GM23338 (cell line): ENCODE measurements at regions not wholly inside any gene's neighbourhood (a gene's known extent, or its start where the extent isn't known, plus 50 kb on each side); places are given as distances from the start of the nearest gene placed in this dataset.

ENCODE experiments used
- ATAC-seq: fragments of 200-7000 bp; cut with Tn5 transposase; 3 replicates; pipeline ENCODE4 v1.9.1; 2020
- DNase-seq: peaks from one replicate; pipeline ENCODE4 v3.0.0-alpha.2; 2015; ENCODE audit warnings: low spot score
- H2AFZ ChIP-seq: fragments of 200-600 bp; sonication (generic); 2 replicates; pipeline ENCODE4 v1.8.0; 2016; ENCODE audit warnings: antibody characterized with exemption, mild to moderate bottlenecking, moderate library complexity
- H3F3A ChIP-seq: fragments of 200-600 bp; sonication (generic); replicated peaks from 2 replicates; pipeline ENCODE4 v1.8.0; 2017; ENCODE audit warnings: antibody characterized with exemption, mixed run types, low read depth
- H3K27ac ChIP-seq: fragments of 200-600 bp; sonication (generic); 2 replicates; pipeline ENCODE4 v1.6.1; 2016; ENCODE audit warnings: low read depth
- H3K27me3 ChIP-seq: fragments of 200-600 bp; sonication (generic); 2 replicates; pipeline ENCODE4 v1.8.0; 2016; ENCODE audit warnings: mild to moderate bottlenecking, mixed run types, moderate library complexity; ENCODE audit not compliant: insufficient read depth
- H3K36me3 ChIP-seq: fragments of 200-600 bp; sonication (generic); 2 replicates; pipeline ENCODE4 v1.8.0; 2016; ENCODE audit warnings: mild to moderate bottlenecking; ENCODE audit not compliant: insufficient read depth
- H3K4me1 ChIP-seq: fragments of 200-600 bp; sonication (generic); 2 replicates; pipeline ENCODE4 v1.8.0; 2016; ENCODE audit warnings: mild to moderate bottlenecking, moderate library complexity; ENCODE audit not compliant: insufficient read depth
- H3K4me2 ChIP-seq: fragments of 200-600 bp; sonication (generic); 2 replicates; pipeline ENCODE4 v1.7.1; 2017; ENCODE audit warnings: mixed run types
- H3K4me3 ChIP-seq: fragments of 200-600 bp; sonication (generic); 2 replicates; pipeline ENCODE4 v1.6.1; 2016; ENCODE audit warnings: mixed run types
- H3K79me2 ChIP-seq: fragments of 200-600 bp; sonication (generic); replicated peaks from 2 replicates; pipeline ENCODE4 v1.8.0; 2017; ENCODE audit warnings: mild to moderate bottlenecking; ENCODE audit not compliant: insufficient read depth
- H3K9me2 ChIP-seq: fragments of 200-600 bp; sonication (generic); 2 replicates; pipeline ENCODE4 v1.8.0; 2017; ENCODE audit not compliant: insufficient read depth
- H4K20me1 ChIP-seq: fragments of 200-600 bp; sonication (generic); replicated peaks from 2 replicates; pipeline ENCODE4 v1.8.0; 2017; ENCODE audit warnings: mild to moderate bottlenecking; ENCODE audit not compliant: insufficient read depth
- H3K27ac Mint-ChIP-seq: 2 replicates; pipeline ENCODE4 v1.8.0; 2020; ENCODE audit warnings: inconsistent platforms, mild to moderate bottlenecking, moderate library complexity, mixed read lengths
- H3K27me3 Mint-ChIP-seq: 3 replicates; pipeline ENCODE4 v1.8.0; 2022; ENCODE audit warnings: low read depth, mild to moderate bottlenecking, moderate library complexity, mixed read lengths, inconsistent platforms; ENCODE audit not compliant: insufficient read depth, poor library complexity
- H3K36me3 Mint-ChIP-seq: 3 replicates; pipeline ENCODE4 v1.8.0; 2021; ENCODE audit warnings: low read depth, mild to moderate bottlenecking, inconsistent platforms, moderate library complexity, mixed read lengths
- H3K4me1 Mint-ChIP-seq: 3 replicates; pipeline ENCODE4 v1.8.0; 2020; ENCODE audit warnings: mild to moderate bottlenecking, inconsistent platforms, mixed read lengths
- H3K4me3 Mint-ChIP-seq: 3 replicates; pipeline ENCODE4 v1.8.0; 2021; ENCODE audit warnings: moderate library complexity, mild to moderate bottlenecking, inconsistent platforms, mixed read lengths
- H3K9me3 Mint-ChIP-seq: 3 replicates; pipeline ENCODE4 v1.8.0; 2020; ENCODE audit warnings: moderate library complexity, mild to moderate bottlenecking, inconsistent platforms, mixed read lengths
- CREB1 ChIP-seq: fragments of 250-450 bp; sonication (Bioruptor Pico); IDR thresholded peaks from 2 replicates; pipeline ENCODE4 v1.5.0; 2020; ENCODE audit warnings: low read depth, mild to moderate bottlenecking, moderate library complexity
- EZH2 ChIP-seq: fragments of 200-600 bp; sonication (generic); IDR thresholded peaks from one replicate; pipeline ENCODE4 v1.8.0; 2017; ENCODE audit warnings: antibody characterized with exemption, mild to moderate bottlenecking, low read depth; ENCODE audit not compliant: unreplicated experiment
- EZH2phosphoT487 ChIP-seq: fragments of 200-600 bp; sonication (generic); IDR thresholded peaks from one replicate; pipeline ENCODE4 v1.8.1; 2018; ENCODE audit warnings: antibody characterized with exemption; ENCODE audit not compliant: unreplicated experiment
- JUNB ChIP-seq: IDR thresholded peaks from one replicate; pipeline ENCODE4 v1.6.1; 2016; ENCODE audit warnings: antibody characterized with exemption; ENCODE audit not compliant: unreplicated experiment
- NANOG ChIP-seq: IDR thresholded peaks from 2 replicates; pipeline ENCODE4 v1.6.1; 2016; ENCODE audit warnings: antibody characterized with exemption, borderline replicate concordance
- POLR2AphosphoS5 ChIP-seq: IDR thresholded peaks from 2 replicates; pipeline ENCODE4 v1.6.1; 2016; ENCODE audit warnings: antibody characterized with exemption, low read depth
- ZNF114 ChIP-seq: fragments of 250-450 bp; sonication (Bioruptor Pico); IDR thresholded peaks from 2 replicates; pipeline ENCODE4 v1.5.0; 2020; ENCODE audit warnings: mild to moderate bottlenecking, moderate library complexity
- ZNF331 ChIP-seq: fragments of 250-450 bp; sonication (Bioruptor Pico); IDR thresholded peaks from 2 replicates; pipeline ENCODE4 v1.5.0; 2020; ENCODE audit warnings: low read depth, mild to moderate bottlenecking, moderate library complexity
- TF ChIP-seq, protein P1 (sequence below): fragments of 250-450 bp; sonication (Bioruptor Pico); IDR thresholded peaks from 2 replicates; pipeline ENCODE4 v1.5.0; 2020; ENCODE audit warnings: mild to moderate bottlenecking, moderate library complexity
- TF ChIP-seq, protein P2 (sequence below): IDR thresholded peaks from 2 replicates; pipeline ENCODE4 v1.6.1; 2016; ENCODE audit warnings: antibody characterized with exemption

DNA sequence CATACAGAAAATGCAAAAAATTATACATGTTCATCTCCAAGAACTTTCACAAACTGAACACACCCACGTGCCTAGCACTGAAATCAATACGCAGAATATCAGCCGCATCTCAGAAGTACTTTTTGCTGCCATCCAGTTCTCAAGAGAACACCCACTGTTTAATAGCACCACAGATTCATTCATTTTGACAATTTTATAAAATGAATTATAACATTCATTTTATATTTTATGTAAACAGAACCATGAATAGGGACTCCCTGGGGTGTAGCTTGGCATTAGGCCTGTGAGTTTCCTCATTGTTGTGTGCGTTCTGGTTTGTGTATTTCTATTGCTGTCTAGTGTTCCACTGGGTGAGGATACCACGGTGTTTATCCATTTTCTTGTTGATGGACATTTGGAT, 77.3 kb upstream of the PIP4K2A start:
- no peak for ATAC-seq
- H3K27ac Mint-ChIP-seq, result no peak overlapping the region

DNA sequence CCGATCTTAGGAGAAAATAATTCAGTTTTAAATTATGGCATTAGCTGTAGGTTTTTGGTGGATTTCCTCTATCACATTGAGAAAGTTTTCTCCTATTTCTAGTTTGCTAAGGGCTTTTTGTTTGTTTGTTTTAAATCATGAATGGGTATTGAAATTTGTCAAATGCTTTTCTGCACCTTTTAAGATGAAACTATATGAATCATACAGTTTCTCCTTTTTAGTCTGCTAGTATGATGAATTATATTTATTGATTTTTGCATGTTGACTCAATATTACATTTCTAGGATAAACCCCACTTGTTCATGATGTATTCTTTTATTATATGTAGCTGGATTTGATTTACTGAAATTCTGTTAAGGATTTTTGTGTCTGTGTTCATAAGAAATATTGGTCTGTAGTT, 70.3 kb upstream of the PIP4K2A start:
- Histone ChIP-seq H3K9me2 (no peaks in the 10 kb centered on the region), H3F3A (no peaks in the 10 kb centered on the region), H3K4me2 (no peak overlapping the region), H3K79me2 (no peaks in the 10 kb centered on the region), H3K4me3 (no peak overlapping the region), H2AFZ (no peak overlapping the region), H3K27ac (no peak overlapping the region), H4K20me1 (no peaks in the 10 kb centered on the region), H3K36me3 (no peaks in the 10 kb centered on the region), H3K27me3 (no peaks in the 10 kb centered on the region), H3K4me1 (no peaks in the 10 kb centered on the region)
- Mint-ChIP-seq H3K36me3 (no peaks in the 10 kb centered on the region), H3K4me1 (no peaks in the 10 kb centered on the region), H3K27ac (no peak overlapping the region), H3K9me3 (no peaks in the 10 kb centered on the region; the same call in 2 of the 3 replicates), H3K4me3 (no peak overlapping the region), H3K27me3 (no peaks in the 10 kb centered on the region)
- DNase-seq, result no peak
- TF ChIP-seq ZNF114 (CRISPR knock-in tag), result no peak
- TF ChIP-seq EZH2phosphoT487, result no peak
- TF ChIP-seq, protein P1, sequence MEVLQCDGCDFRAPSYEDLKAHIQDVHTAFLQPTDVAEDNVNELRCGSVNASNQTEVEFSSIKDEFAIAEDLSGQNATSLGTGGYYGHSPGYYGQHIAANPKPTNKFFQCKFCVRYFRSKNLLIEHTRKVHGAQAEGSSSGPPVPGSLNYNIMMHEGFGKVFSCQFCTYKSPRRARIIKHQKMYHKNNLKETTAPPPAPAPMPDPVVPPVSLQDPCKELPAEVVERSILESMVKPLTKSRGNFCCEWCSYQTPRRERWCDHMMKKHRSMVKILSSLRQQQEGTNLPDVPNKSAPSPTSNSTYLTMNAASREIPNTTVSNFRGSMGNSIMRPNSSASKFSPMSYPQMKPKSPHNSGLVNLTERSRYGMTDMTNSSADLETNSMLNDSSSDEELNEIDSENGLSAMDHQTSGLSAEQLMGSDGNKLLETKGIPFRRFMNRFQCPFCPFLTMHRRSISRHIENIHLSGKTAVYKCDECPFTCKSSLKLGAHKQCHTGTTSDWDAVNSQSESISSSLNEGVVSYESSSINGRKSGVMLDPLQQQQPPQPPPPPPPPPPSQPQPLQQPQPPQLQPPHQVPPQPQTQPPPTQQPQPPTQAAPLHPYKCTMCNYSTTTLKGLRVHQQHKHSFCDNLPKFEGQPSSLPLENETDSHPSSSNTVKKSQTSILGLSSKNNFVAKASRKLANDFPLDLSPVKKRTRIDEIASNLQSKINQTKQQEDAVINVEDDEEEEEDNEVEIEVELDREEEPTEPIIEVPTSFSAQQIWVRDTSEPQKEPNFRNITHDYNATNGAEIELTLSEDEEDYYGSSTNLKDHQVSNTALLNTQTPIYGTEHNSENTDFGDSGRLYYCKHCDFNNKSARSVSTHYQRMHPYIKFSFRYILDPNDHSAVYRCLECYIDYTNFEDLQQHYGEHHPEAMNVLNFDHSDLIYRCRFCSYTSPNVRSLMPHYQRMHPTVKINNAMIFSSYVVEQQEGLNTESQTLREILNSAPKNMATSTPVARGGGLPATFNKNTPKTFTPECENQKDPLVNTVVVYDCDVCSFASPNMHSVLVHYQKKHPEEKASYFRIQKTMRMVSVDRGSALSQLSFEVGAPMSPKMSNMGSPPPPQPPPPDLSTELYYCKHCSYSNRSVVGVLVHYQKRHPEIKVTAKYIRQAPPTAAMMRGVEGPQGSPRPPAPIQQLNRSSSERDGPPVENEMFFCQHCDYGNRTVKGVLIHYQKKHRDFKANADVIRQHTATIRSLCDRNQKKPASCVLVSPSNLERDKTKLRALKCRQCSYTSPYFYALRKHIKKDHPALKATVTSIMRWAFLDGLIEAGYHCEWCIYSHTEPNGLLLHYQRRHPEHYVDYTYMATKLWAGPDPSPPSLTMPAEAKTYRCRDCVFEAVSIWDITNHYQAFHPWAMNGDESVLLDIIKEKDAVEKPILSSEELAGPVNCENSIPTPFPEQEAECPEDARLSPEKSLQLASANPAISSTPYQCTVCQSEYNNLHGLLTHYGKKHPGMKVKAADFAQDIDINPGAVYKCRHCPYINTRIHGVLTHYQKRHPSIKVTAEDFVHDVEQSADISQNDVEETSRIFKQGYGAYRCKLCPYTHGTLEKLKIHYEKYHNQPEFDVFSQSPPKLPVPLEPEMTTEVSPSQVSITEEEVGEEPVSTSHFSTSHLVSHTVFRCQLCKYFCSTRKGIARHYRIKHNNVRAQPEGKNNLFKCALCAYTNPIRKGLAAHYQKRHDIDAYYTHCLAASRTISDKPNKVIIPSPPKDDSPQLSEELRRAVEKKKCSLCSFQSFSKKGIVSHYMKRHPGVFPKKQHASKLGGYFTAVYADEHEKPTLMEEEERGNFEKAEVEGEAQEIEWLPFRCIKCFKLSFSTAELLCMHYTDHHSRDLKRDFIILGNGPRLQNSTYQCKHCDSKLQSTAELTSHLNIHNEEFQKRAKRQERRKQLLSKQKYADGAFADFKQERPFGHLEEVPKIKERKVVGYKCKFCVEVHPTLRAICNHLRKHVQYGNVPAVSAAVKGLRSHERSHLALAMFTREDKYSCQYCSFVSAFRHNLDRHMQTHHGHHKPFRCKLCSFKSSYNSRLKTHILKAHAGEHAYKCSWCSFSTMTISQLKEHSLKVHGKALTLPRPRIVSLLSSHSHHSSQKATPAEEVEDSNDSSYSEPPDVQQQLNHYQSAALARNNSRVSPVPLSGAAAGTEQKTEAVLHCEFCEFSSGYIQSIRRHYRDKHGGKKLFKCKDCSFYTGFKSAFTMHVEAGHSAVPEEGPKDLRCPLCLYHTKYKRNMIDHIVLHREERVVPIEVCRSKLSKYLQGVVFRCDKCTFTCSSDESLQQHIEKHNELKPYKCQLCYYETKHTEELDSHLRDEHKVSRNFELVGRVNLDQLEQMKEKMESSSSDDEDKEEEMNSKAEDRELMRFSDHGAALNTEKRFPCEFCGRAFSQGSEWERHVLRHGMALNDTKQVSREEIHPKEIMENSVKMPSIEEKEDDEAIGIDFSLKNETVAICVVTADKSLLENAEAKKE (CRISPR knock-in tag), result no peak
- TF ChIP-seq, protein P2, sequence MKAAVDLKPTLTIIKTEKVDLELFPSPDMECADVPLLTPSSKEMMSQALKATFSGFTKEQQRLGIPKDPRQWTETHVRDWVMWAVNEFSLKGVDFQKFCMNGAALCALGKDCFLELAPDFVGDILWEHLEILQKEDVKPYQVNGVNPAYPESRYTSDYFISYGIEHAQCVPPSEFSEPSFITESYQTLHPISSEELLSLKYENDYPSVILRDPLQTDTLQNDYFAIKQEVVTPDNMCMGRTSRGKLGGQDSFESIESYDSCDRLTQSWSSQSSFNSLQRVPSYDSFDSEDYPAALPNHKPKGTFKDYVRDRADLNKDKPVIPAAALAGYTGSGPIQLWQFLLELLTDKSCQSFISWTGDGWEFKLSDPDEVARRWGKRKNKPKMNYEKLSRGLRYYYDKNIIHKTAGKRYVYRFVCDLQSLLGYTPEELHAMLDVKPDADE, result no peak
- no peak for TF ChIP-seq EZH2
- TF ChIP-seq NANOG, result no peak
- no peak for TF ChIP-seq ZNF331 (CRISPR knock-in tag)
- no peak for TF ChIP-seq CREB1 (CRISPR knock-in tag)
- TF ChIP-seq JUNB, result no peak
- TF ChIP-seq POLR2AphosphoS5, result no peak
- no peak for ATAC-seq

More for the DNA sequence above, 77.3 kb upstream of the PIP4K2A start:
- Mint-ChIP-seq H3K36me3 (no peaks in the 10 kb centered on the region), H3K4me3 (no peak overlapping the region), H3K9me3 (no peaks in the 10 kb centered on the region), H3K27me3 (no peaks in the 10 kb centered on the region), H3K4me1 (no peaks in the 10 kb centered on the region)
- TF ChIP-seq EZH2, result no peak
- TF ChIP-seq, protein P2, result no peak
- no peak for TF ChIP-seq POLR2AphosphoS5
- no peak for TF ChIP-seq CREB1 (CRISPR knock-in tag)
- DNase-seq, result no peak
- Histone ChIP-seq H3K4me1 (no peaks in the 10 kb centered on the region), H3K4me2 (no peak overlapping the region), H3K27me3 (no peaks in the 10 kb centered on the region), H3K27ac (no peak overlapping the region), H3K9me2 (peaks cover 6% of the 10 kb centered on the region; the same call in 1 of the 2 replicates), H4K20me1 (no peaks in the 10 kb centered on the region), H3F3A (no peaks in the 10 kb centered on the region), H3K4me3 (no peak overlapping the region), H3K79me2 (no peaks in the 10 kb centered on the region), H2AFZ (no peak overlapping the region), H3K36me3 (no peaks in the 10 kb centered on the region)
